ENCODE measurements at regions not wholly inside any gene's neighbourhood (a gene's known extent, or its start where the extent isn't known, plus 50 kb on each side); places are given as distances from the start of the nearest gene placed in this dataset.

DNA sequence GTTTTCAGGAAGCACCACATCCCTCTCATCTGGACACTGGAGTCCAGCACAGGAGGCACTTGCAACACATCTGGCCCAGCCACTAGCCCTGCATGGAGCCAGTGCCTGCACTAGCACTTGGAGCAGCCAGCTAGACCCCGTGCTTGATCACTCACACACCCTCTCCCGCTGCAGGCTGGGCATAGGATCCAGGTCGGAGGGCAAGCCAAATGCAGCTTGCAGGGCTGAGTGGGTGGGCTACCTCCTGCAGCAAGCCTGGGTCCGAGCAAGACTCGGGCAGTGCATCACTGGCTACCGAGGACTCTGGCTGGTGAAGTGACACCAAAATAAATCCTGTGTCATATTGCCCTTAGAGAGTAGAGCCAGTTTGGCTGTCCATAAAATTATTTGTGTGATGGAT is 1795.4 kb downstream of the LRRC4C start:
- TF ChIP-seq, protein P1, sequence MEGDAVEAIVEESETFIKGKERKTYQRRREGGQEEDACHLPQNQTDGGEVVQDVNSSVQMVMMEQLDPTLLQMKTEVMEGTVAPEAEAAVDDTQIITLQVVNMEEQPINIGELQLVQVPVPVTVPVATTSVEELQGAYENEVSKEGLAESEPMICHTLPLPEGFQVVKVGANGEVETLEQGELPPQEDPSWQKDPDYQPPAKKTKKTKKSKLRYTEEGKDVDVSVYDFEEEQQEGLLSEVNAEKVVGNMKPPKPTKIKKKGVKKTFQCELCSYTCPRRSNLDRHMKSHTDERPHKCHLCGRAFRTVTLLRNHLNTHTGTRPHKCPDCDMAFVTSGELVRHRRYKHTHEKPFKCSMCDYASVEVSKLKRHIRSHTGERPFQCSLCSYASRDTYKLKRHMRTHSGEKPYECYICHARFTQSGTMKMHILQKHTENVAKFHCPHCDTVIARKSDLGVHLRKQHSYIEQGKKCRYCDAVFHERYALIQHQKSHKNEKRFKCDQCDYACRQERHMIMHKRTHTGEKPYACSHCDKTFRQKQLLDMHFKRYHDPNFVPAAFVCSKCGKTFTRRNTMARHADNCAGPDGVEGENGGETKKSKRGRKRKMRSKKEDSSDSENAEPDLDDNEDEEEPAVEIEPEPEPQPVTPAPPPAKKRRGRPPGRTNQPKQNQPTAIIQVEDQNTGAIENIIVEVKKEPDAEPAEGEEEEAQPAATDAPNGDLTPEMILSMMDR (conservative IDR thresholded peaks at IDR 0.05; ENCODE audit: low read length) = no peak
- no peak for TF ChIP-seq EZH2phosphoT487 (IDR thresholded peaks at IDR 0.05; ENCODE audit: borderline replicate concordance, low read depth, low read length)
